ENCODE measurements at regions not wholly inside any gene's neighbourhood (a gene's known extent, or its start where the extent isn't known, plus 50 kb on each side); places are given as distances from the start of the nearest gene placed in this dataset.
"Not testable (repeated sequence)": the region's sequence is repeated elsewhere in the genome, so short reads cannot be mapped to it uniquely, and the experiment has no call there.

DNA sequence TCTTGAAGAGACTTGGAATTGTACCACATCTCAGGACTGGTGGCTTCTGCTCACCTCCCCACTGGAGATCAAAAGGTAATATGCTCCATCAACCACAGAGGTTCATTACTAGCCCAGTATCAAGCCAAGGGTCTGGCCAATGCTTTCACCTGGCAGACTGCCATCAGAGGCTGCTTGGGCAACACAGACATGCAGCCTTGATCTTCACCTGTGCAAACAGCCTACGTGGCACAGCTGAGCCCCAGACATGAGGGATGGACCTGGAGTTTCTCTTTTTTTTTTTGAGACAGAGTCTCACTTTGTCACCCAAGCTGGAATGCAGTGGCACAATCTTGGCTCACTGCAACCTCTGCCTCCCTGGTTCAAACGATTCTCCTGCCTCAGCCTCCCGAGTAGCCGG is 105.6 kb upstream of the HES1 start:
- no peak for DNase-seq

DNA sequence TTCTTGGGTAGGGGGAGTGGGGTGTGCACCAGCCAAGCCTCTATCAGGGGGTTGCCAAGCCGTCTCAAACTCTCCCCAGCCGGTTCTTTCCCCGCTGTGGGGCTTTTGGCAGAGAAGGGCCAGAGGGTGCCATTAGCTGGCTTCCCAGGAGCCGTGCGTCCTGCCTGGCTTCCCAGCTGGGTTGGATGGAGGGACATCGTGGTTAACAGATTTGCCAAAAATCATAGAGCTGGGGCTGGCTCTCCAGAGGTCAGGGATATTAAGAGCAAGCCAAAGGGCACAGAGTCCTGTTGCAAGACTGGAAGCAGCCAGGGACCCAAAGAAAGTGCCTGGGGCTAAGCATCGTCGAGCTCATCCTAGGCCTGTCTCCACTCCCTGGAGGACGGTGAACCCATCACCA is 104.6 kb upstream of the HES1 start:
- DNase-seq: no peak

- no peak for DNase-seq
Observed at GRCh38 chr3:194031867-194032635, 103.9 kb upstream of the HES1 start.

- DNase-seq: no peak
Observed at GRCh38 chr3:194032828-194033435, 103.0 kb upstream of the HES1 start.

GRCh38 chr3:194034346-194035336 is 101.3 kb upstream of the HES1 start:
- no peak for DNase-seq

DNA sequence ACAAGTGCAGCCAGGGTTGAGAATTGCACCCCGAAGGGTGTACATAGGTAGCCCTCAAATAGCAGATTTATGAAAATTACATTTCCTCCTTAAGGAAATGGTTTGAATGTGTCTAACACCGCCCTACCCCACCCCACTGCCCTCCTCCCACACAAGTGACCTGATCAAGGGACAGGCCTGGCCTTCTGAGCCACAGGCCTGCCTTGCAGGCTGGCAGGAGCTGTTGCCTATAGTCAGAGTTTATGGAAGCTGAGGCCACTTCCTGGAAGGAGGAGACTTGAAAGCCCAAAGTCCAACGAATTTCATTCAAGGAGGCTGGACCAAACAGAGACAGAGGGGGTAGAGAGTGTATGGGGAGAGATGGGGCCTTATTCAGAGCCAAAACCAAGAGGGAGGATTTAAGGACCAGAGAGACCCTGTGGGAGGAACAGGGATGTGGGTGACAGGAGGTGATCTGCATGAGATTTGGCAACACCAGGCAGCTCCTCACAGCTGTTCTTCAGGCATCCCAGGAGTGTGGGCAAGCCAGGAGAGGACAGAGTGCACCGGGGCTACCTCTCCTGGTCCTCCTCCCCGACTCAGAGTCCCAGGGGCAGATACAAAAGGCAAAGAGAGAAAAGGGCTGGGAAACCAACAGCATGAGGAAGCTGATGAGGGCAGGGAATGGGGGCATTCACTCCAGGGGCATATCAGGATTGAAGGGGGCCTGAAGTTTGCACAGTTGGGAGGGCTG is 100.4 kb upstream of the HES1 start:
- no peak for DNase-seq

GRCh38 chr3:194036842-194037241 is 99.1 kb upstream of the HES1 start:
- no peak for DNase-seq

GRCh38 chr3:194038346-194038745 is 97.6 kb upstream of the HES1 start:
- not testable (repeated sequence) for DNase-seq

- DNase-seq: no peak
Observed at GRCh38 chr3:194038960-194039359, 97.0 kb upstream of the HES1 start.

DNA sequence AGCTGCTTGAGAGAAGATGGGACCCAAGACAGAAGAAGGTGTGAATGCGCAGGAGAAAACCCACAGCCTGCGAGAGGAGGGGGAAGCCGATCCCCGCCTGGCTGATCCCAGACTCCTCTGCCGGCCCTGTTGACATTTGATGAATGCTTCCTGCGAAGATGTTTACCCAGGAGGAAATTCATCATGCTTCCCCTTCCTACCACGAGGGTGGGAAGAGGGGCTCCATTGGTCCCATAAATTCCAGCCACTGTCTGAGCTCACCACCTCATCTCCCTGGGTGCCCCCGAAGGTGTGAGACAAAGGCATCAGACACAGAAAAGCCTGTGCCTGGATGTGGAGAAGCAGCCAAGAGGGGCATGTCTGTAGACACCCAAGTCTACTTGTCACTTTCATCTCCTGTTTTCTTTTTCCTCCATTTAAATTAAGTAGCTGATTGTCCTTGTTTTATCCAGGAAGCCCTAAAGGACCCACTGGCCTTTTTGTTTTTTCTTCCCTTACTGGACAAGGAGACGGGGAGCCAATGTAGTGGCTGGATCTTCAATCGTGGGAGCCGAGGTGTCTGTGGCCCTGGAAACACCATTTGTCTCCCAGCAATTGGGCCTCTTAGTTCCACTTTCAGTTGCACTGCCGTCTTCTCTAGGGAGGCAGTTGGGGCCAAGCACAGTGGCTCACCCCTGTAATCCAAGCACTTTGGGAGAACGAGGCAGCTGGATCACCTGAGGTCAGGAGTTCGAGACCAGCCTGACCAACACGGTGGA is 95.3 kb upstream of the HES1 start:
- no peak for DNase-seq

GRCh38 chr3:194042927-194043326 is 93.0 kb upstream of the HES1 start:
- DNase-seq: no peak

DNA sequence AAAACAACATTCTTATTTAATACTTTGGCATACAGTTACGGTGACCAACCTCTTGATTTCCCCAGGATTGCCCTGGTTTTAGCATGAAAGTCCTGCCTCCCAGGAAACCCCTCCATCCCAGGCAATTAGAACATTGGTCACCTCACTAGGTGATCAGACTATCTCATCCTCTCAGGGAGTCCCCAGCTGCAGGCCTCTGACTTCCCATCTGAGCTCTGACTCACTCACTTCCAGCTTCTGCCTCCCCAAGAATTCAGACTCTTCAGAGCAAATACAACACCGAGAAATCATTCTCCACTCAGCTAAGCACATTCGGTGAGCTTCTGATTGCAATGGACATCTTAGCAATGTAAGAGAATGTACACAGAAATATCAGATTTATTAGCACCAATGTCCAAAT is 92.4 kb upstream of the HES1 start:
- no peak for DNase-seq

GRCh38 chr3:194045289-194045688 is 90.7 kb upstream of the HES1 start:
- DNase-seq: no peak

- no peak for DNase-seq
Observed at GRCh38 chr3:194045919-194046318, 90.0 kb upstream of the HES1 start.

GRCh38 chr3:194046531-194046930 is 89.4 kb upstream of the HES1 start:
- no peak for DNase-seq

DNA sequence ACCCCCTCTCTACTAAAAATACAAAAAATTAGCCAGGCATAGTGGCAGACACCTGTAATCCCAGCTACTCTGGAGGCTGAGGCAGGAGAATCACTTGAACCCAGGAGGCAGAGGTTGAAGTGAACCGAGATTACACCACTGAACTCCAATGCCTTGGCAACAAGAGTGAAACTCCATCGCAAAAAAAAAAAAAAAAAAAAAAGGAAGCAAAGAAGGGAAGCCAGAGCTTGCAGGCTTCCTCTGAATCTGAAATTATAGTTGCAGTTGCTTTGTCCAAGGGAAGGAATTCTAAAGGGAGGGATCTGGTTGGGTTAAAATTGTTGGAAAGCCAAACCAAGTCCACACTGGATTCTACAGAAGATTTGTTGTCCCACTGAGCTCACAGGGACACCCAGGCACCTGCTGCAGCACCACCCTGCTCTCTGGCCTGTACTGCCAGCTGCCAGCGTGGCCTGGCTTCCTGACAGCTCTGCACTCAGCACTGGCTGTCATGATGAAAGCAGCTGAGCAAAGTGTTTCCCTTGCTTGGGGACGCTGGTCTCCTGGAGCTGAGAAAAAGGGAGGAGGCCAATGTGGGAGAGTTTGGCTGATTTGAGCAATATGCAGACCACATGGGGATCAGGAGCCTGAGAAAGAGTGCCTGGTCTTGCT is 88.8 kb upstream of the HES1 start:
- no peak for DNase-seq

DNA sequence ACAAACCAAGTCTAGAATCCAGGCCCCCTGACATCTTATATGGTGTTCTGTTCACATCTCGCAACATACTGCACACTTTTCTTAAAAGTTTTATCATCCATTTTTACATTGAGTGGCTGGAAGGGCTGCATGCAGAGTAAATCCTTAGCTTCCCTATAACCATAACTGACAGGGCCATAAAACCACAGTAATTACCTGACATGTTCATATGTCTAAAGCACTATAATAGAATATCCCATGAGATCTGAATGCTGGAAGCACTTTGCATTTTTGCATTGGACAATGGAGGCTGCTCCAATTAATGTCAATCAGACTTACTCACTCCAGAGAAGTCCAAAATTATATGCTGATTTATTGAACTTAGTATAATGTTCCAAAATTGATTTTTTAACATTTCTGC is 86.6 kb upstream of the HES1 start:
- DNase-seq: no peak

- no peak for DNase-seq
Observed at GRCh38 chr3:194050782-194051320, 85.1 kb upstream of the HES1 start.

- DNase-seq: no peak
Observed at GRCh38 chr3:194051366-194052149, 84.4 kb upstream of the HES1 start.

DNA sequence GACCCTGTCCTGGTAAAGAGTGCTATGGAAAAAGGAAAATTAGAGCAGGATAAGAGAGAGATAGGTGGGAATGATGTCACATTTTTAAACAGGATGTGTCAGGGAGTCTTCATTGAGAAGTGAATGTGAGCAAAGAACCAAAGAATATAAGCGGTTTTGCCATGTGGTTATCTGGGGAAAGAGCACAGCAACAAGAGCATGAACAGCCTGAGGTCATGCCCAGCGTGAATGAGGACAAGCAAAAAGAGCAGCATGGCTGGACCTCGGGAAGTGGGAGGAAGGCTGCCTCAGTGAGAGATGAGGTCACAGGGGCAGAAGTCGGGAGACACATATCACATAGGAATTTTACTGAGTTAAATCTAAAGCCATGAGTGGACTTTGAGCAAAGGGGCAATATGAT is 82.8 kb upstream of the HES1 start:
- DNase-seq: no peak

Data from CD4-positive, alpha-beta T cell treated with Interleukin-17A for 1 hour (primary cell).